ENCODE measurements at regions not wholly inside any gene's neighbourhood (a gene's known extent, or its start where the extent isn't known, plus 50 kb on each side); places are given as distances from the start of the nearest gene placed in this dataset.

DNA sequence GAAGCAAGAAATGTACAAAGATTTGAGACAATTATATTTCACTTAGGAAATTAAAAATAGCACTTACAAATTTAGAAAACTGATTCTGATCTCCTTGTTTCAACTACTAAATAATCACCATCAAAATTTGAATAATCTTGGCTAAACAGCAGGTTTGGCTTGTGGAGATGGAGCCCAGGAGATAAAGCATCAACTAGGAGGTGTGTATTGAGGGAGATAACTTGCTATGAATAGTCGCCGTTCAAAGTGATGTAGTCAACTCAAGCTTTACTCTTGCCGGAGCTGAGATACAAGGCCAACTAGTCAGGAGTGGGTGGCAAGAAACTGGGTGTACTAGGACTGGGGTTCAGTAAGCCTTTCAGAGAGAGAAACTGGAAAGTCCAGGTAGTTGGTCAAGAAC is 117.7 kb downstream of the TRMT11 start:
- TF ChIP-seq, protein P1, sequence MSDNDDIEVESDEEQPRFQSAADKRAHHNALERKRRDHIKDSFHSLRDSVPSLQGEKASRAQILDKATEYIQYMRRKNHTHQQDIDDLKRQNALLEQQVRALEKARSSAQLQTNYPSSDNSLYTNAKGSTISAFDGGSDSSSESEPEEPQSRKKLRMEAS (CRISPR knock-in tag; IDR thresholded peaks at IDR 0.05), result no peak
- TF ChIP-seq CTCF (IDR thresholded peaks at IDR 0.05) (no peak), CREB1 (CRISPR knock-in tag; IDR thresholded peaks at IDR 0.05) (no peak), NFYB (CRISPR knock-in tag; conservative IDR thresholded peaks at IDR 0.05; ENCODE audit: low read depth) (no peak), MYBL2 (CRISPR knock-in tag; IDR thresholded peaks at IDR 0.05) (no peak)
- TF ChIP-seq, protein P2, sequence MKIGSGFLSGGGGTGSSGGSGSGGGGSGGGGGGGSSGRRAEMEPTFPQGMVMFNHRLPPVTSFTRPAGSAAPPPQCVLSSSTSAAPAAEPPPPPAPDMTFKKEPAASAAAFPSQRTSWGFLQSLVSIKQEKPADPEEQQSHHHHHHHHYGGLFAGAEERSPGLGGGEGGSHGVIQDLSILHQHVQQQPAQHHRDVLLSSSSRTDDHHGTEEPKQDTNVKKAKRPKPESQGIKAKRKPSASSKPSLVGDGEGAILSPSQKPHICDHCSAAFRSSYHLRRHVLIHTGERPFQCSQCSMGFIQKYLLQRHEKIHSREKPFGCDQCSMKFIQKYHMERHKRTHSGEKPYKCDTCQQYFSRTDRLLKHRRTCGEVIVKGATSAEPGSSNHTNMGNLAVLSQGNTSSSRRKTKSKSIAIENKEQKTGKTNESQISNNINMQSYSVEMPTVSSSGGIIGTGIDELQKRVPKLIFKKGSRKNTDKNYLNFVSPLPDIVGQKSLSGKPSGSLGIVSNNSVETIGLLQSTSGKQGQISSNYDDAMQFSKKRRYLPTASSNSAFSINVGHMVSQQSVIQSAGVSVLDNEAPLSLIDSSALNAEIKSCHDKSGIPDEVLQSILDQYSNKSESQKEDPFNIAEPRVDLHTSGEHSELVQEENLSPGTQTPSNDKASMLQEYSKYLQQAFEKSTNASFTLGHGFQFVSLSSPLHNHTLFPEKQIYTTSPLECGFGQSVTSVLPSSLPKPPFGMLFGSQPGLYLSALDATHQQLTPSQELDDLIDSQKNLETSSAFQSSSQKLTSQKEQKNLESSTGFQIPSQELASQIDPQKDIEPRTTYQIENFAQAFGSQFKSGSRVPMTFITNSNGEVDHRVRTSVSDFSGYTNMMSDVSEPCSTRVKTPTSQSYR (CRISPR knock-in tag; IDR thresholded peaks at IDR 0.05), result no peak
- TF ChIP-seq, protein P3, sequence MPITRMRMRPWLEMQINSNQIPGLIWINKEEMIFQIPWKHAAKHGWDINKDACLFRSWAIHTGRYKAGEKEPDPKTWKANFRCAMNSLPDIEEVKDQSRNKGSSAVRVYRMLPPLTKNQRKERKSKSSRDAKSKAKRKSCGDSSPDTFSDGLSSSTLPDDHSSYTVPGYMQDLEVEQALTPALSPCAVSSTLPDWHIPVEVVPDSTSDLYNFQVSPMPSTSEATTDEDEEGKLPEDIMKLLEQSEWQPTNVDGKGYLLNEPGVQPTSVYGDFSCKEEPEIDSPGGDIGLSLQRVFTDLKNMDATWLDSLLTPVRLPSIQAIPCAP (CRISPR knock-in tag; IDR thresholded peaks at IDR 0.05), result no peak

Measured in WTC11 (cell line).